NCI-H146 treated with DMSO at 0.1 percent for 48 hours (cell line): ENCODE measurements at regions not wholly inside any gene's neighbourhood (a gene's known extent, or its start where the extent isn't known, plus 50 kb on each side); places are given as distances from the start of the nearest gene placed in this dataset.
"Not testable (repeated sequence)": the region's sequence is repeated elsewhere in the genome, so short reads cannot be mapped to it uniquely, and the experiment has no call there.

Experiments used
- DNase-seq: peaks from one replicate; lab custom pipeline; 2025; ENCODE audit not compliant: unreplicated experiment; lab: John Stamatoyannopoulos, UW

DNA sequence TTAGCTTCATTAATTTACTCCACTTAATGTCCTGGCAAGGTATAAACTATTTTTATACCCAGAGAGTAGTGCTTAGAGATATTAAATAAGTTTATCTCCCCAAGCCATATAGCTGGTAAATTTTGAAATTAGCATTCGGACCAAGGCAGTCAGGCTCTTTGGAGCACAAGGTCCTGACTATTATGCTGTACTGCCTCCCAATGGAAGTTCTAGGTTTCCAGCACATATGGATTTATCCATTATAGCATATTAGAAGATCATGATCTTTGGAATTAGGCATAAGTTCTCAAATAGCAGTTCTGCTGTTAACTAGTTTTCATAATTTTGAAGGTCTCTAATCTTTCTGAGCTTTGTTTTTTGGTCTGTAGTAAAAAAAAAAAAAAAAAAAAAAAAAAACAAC, 835.3 kb upstream of the EPHA7 start:
- DNase-seq, result peak; percentile 7

DNA sequence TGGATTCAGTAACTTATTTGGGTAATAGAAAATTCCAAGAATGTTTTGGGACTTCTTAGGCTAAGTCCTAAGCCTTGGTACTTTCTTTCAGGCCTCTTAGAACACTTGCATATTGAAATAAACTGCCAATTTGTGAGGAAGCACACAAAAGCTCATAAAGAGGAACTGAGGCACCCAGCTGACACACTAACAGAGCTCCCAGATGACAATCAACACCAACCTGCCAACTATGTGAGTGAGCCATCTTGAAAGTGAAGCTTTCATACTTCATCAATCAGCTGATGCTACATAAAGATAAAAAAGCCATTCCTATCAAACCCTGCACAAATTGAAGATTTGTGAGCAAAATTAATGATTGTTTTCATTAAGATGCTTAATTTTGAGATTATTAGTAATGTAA, 832.5 kb upstream of the EPHA7 start:
- no peak for DNase-seq

DNA sequence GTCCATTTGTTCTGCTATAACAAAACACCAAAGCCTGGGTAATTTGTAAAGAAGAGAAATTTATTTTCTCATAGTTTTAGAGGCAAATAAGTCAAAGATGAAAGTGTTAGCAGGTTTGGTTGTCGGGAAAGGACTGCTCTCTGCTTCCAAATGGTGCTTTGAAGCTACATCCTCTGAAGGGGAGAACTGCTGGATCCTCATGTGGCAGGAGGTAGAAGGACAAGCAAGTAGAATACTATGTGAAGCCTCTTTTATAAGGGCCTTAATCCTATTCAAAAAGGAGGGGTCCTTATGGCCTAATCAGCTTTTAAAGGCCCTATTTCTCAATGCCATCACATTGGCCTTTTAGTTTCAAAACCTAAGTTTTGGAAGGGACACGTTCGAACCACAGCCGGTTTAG, 826.0 kb upstream of the EPHA7 start:
- no peak for DNase-seq

DNA sequence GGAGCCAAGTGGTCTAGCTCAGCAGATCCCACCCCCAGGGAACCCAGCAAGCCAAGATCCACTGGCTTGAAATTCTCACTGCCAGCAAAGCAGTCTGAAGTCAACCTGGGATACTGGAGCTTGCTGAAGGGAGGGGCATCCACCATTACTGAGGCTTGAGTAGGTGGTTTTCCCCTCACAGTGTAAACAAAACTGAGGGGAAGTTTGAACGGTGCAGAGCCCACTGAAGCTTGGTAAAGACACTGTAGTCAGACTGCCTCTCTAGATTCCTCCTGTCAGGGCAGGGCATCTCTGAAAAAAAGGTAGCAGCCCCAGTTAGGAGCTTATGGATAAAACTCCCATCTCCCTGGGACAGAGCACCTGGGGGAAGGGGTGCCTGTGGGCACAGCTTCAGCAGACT, 819.5 kb upstream of the EPHA7 start:
- no peak for DNase-seq

DNA sequence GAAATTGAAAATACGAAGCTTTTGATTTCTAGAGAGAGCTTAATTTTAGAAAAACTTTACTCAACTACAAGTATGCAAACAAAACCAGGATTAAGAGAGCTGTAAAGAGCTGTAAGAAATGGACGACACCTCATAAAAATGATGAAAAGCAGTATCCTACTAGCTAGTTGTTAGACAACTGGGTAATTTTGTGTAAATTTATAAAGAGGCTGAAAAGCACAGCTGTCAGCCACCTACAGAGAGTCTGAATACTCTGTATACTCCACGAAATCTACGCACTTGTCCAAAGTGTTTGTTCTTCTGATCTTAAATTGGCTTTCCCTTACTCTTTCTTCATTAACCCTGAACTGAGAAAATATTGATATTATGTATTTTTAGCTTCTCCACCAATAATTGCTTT, 808.4 kb upstream of the EPHA7 start:
- DNase-seq, result peak; percentile 52

DNA sequence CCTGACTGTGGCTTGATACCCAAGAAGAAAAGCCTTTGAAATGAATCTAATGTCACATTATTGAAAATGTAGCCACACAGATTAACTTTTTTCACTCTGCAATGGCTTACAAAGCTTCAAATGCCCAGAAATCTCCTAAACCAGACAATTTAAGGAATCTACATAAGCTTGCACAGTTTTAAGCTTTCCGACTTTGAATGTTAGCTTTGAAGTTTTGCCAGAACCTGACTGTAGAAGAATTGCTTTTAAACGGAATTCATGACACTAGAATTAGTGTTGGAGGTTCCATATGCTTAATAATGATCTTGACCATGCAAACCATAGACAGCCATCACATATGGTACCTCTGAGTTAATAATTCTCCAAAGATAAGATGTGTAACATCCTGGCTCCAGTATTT, 798.5 kb upstream of the EPHA7 start:
- DNase-seq, result no peak

DNA sequence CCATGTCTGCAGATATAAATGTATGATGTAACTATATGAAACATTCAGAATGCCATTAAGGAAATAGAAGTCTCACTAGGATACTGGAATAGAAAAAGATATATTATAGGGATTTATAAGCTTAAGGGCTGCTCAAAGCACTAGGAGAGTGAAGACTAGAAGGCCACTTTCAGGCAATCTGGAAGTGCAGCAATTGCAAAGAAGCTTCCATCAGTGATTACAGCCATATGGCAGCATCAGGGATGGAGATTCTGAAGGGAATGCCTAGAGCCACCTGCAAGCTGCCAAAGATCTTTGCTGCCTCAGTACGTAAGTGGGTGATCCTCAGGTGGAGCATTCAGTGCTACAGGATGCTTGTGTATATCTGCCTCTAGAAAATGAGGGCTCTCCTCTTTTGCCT, 796.2 kb upstream of the EPHA7 start:
- DNase-seq, result no peak

DNA sequence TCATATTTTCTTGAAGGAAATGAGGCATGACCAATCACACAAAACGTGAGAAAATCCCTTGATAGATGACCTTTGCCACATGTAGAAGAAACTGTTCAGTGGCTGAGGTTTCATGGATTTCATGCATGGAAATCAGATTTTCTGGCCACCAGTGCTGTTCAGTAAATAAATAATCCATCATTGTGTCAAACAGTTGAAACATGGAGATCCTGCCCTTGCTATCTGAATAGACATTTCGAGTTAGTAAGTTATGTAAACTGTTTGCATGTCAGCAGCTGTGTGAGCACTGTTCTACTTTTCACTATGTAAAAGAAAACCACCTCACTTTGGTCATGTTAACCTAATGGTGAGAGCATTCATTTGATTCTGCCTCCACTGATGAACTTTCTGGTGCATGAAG, 793.9 kb upstream of the EPHA7 start:
- no peak for DNase-seq

DNA sequence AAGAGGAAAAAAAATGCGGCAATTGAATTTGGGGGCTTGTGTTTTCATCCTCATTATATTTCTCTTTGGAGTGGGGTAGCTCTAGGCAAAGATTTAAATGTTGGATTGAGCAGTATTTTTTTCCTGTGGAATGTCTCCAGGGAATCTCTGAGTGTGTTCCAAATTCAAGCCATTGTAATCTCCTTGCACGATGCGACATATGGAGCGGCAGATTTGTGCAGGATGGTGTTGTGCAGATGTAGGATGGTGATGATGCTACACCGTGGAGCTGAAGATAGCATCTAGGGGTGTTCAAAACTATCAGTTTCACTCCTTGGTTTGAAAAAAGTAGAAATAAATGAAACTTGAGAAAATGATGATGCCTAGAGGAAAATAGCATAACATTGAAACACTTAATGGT, 777.5 kb upstream of the EPHA7 start:
- no peak for DNase-seq

DNA sequence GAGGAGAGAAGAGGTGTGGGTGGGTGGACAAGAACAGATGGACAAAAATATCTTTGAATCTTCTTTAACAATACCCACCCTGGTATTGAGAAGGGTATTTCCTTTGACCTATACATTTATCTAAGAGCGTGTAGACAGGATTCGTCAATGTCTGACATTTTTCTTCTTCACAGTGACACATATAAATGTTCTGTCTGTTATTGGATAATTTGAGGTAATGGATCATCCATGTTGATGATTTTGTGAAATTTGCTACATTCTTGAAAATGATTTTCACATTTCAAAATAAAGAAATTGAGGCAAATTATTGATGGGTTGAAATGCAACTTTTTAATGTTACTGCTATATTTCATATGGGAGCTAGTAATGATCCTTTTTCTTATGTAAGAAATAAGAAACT, 770.7 kb upstream of the EPHA7 start:
- DNase-seq, result no peak

DNA sequence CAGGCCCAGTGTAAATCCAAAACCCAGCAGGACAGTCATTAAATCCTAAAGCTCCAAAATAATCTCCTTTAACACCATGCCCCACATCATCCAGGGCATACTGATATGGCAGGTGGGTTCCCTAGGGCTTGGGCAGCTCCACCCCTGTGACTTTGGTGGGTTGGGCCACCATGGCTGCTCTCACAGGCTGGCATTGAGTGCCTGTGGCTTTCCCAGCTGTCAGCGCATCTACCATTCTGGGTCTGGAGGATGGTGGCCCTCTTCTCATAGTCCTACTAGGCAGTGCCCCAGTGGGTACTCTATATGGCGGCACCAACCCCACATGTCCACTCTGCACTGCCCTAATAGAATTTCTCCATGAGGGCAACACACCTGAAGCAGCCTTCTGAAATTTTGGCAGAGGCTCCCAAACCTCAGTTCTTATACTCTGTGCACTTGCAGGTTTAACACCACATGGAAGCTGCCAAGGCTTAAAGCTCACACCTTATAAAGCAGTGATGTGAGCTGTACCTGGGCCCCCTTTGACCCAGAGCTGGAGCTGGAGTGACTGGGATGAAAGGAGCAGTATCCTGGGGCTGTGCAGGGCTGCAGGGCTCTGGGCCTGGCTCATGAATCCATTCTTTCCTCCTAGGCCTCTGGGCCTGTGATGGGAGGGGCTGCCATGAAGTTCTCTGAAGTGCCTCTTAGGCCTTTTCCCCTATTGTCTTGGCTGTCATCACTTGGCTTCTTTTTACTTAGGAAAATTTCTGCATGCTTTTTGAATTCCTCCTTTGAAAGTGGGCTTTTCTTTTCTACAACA, 765.5 kb upstream of the EPHA7 start:
- no peak for DNase-seq

DNA sequence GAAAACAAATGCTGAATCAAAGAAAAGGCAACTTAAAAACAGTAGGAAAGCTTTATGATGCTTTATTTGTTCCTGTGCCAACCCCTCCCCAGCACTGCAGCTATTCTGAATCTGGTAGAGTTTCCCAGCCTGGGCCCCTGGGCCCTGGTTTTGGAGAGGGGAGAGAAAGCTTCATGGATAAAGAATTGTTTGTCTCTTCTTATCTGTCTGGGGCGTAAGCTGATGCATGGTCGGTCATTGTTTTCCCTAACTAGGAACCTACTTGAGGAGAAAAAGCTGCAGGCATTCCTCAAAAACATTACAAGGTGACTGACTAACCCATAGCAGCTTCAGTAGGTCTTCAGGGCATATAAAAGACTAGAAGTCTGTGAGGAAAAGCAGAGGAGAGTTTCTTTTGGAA, 758.1 kb upstream of the EPHA7 start:
- no peak for DNase-seq

DNA sequence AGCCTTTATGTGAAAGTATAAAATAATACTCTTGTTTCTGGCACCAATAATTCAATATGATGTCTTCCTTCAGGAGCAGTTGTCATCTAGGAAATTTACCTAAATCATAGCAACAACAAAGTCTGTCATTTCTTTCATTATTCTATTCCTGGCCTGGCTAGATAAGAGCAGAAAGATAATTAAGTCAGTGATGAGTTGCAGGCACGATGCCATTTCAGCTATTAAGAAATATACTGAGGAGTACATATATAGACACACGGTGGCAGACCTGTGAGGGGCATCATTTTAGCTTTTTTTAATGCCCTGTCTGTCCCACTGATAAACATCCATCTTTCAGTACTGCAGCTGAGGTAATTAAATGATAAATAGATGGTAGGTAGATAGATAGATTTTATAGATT, 756.1 kb upstream of the EPHA7 start:
- no peak for DNase-seq

DNA sequence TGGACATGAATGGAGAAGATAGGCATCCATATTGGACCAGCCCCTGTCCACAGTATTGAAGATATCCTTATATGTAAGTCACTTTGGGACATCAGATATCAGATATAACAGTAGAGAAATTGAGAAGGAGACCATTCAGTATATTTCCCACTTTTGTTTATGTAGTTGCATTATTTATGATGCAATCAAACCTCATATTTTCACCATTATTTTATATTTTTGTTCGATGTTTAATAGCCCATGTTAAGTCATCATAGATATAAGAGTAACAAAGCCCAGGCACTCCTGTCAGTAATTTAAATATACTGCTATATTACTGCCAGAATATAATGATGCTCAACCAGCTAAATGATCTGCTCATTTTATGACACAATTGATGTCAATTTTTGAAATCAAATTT, 744.5 kb upstream of the EPHA7 start:
- no peak for DNase-seq

DNA sequence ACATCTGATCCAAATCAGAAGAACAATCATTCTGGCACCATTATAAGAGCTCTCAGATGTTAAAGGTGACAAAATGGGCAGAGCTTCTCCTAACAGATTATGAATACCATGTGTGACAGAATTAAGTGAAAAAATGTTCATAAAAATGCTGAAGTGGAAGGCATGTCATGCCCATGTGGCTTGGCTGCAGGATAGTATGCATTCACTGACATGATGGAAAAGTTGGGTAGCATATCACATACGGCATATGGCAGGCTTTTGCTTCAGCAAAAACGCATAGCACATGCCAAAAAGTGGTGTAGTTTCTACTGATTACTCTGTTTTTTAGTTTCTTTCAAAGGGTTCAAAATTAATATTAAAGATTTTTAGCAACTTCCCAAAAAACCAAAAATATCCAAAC, 731.5 kb upstream of the EPHA7 start:
- no peak for DNase-seq

DNA sequence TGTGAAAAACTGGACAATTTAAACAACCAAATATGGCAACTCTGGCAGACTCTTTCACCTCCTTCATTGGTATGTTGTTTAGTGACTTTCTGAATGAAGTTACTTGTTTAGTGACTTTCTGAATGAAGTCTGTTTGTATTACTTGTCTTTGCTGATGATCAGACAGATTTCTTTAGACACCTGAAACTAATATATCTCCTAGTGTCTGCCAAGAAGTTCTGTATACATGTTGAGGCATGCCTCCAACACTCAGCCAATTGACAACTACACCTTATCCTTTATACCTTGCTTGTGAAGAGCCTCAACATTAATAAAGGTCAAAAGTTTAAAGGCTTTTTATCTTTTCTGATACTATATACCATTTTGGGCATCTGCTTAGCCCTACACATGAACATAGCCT, 725.4 kb upstream of the EPHA7 start:
- no peak for DNase-seq

DNA sequence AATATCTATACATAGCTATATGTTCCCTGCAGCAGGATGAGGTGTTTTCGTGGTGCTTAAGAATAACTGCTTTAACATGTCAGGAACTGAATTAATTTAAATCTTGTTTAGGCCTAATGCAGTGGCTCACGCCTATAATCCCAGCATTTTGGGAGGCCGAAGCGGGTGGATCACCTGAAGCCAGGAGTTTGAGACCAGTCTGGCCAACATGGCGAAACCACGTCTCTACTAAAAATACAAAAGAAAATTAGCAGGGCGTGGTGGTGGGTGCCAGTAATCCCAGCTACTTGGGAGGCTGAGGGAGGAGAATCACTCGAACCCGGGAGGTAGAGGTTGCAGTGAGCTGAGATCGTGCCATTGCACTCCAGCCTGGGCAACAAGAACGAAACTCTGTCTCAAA, 717.8 kb upstream of the EPHA7 start:
- not testable (repeated sequence) for DNase-seq

DNA sequence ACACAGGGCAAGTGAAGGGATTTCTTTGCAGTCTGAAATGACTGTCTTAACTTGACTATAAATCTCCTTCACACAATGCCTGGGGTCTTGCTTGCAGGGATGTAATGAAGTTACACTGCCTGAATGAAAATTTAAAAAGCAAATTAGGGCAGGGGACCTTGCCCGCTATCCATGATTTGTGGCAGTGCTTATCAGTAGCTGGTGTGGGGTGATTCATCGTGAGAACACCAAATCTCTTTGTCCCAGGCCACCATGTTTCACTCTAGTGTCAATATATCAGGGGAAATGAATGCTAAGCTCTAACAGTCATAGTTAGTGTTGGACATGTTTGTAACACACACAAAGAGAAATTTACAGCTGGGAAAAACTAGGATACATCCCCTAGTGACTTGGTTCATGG, 713.7 kb upstream of the EPHA7 start:
- DNase-seq, result no peak

DNA sequence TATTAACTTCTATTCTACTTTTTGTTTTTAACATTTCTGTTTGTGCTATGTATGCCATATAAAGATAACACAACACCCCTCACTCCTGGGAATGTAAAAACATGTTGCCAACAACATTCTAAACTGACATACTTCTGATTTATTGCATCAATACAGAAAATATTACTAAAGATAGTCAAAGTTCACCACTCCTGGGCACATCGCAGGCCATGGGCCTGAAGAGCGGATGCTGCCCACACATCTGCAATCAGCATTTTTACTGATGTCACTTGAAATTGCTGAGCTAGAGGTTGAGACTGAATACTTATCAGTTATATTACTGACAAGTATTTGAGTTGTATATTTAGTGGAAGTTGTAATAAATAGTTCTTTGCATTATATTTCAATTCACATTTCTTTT, 711.9 kb upstream of the EPHA7 start:
- no peak for DNase-seq

DNA sequence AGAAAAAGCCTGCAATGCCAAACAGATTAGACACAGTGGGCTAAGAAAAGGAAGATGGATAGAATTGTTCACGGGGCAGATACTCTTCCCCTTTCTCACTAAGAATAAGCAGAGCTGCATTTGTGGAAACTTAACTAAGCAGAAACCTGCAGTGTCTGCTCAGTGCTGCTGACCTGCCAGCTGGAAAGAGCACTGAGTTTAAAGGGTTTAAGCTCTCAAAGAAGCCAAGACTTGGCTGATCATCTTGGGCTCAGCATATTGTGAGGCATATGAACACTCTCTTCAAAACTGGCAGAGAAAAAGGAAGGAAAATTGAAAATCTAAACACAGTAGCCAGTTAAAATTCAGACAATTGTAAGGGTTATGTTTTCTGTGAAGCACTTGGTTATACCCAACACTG, 711.1 kb upstream of the EPHA7 start:
- no peak for DNase-seq

DNA sequence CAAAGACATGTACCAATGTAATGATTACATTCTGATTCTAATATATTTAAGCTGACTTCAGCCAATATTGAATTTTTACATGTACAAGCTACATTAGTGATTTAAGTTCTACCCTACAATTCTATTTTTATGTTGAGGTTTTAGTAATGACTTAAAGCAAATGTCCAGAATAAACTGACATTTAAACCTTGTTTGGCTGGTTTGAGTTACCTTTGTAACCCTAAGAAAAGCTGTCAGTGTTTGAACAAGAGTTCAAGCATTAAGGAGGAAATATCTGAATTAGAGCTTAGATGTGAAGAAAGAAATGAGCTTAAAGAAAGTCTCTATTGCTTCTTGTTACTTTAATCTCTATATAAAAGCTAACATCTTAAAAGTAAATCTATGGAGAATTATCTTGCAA, 710.6 kb upstream of the EPHA7 start:
- no peak for DNase-seq

DNA sequence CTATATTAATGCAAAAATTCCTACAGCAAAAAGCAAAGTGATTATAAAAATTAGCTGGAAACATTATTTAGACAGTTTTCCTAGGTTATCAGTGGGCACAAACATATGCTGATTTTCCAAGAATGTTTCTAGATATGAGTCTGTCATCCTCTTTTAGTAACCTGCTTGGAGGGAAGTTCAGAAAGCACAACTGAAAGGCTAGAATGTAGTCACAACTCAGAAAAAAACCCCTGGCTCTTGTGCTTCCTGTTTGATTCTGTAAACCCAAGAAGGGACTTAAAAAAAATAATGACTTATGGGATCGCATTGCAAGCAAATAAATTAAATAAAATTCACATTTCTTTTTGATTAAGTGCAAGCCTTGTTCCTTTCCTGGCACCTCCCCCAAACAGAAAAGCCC, 708.4 kb upstream of the EPHA7 start:
- no peak for DNase-seq

DNA sequence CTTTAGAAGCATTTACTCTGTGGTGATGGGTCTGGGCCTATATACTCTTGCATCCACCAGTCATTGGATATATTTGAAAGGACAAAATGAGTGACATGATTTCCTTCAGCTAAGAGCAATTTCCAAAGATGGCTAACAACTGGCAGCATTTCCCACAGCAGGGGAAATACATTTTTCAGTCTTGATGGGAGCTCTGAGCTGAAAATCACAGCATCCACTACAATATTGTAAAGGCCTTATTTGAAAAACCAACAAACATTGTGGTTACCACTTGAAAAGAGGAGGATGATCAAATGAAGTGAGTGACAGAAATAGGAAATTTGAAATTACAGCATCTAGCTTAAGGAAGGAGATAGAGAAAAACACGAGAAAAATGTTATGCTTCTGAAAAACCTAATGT, 705.0 kb upstream of the EPHA7 start:
- no peak for DNase-seq

DNA sequence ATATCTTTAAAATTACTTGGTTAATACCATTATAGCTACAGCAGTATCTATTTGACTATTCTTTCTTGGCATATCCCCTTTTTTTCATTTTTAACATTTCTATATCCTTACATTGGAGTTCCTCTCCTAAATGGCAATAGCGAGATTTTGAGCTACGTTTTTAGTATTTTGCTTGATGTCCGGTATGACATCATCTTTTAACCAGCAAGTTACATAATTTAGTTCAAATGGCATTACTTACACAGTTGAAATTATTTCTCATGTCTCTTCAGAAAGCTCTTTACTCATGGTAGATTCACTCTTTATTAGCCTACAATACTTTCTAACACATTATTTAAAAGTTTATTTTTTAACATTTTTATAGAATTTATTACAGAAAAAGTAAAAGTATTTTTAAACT, 701.7 kb upstream of the EPHA7 start:
- no peak for DNase-seq
